HCT116 (cell line): ENCODE measurements at regions not wholly inside any gene's neighbourhood (a gene's known extent, or its start where the extent isn't known, plus 50 kb on each side); places are given as distances from the start of the nearest gene placed in this dataset.

Experiments used
- ATAC-seq: fragments of 200-7000 bp; cut with Tn5 transposase; 2 replicates; pipeline ENCODE4 v1.9.1; 2020; ENCODE audit warnings: mild to moderate bottlenecking, moderate library complexity
- BruUV-seq: library from RNA; stranded (reverse); fragments of 400-500 nt; replicated peaks from 2 replicates; lab custom pipeline; 2021; lab: Mats Ljungman, UMichigan
- CTCF ChIA-PET: fragments of 300-600 bp; sonication (Branson Sonifier 250); formaldehyde crosslinking; loops from one replicate; lab custom pipeline; 2021; ENCODE audit warnings: antibody characterized with exemption; lab: Charles Lee
- POLR2A ChIA-PET: fragments of 300-600, 350-600 bp; sonication (Branson Sonifier 250); formaldehyde crosslinking; loops from one replicate; lab custom pipeline; 2021; ENCODE audit warnings: antibody characterized with exemption; lab: Charles Lee
- RAD21 ChIA-PET, 2 experiments: fragments of 300-600 bp; sonication (Branson Sonifier 250); formaldehyde crosslinking; loops; one replicate each; lab custom pipeline; 2023; ENCODE audit warnings: low total read pairs in 2 of 2; ENCODE audit not compliant: uncharacterized antibody in 2 of 2, unreplicated experiment in 2 of 2, low non-redundant PET in 1 of 2; lab: Charles Lee
- DNase-seq: peaks from one replicate; pipeline ENCODE4 v3.0.0-alpha.2; 2010; ENCODE audit warnings: low read depth, low spot score
- H2AFZ ChIP-seq: fragments of 200-600 bp; shearing (Covaris generic), sonication (generic); 2 replicates; pipeline ENCODE4 v1.6.1; 2017; ENCODE audit warnings: low read depth, mixed run types, mixed read lengths, antibody characterized with exemption, low read length; ENCODE audit not compliant: poor library complexity, severe bottlenecking
- H3K27ac ChIP-seq: 2 replicates; pipeline ENCODE4 v1.5.1; 2012; ENCODE audit warnings: low read depth, low read length
- H3K27me3 ChIP-seq: fragments of 200-600 bp; sonication (generic); 2 replicates; pipeline ENCODE4 v1.6.1; 2016; ENCODE audit warnings: mixed run types, low read length, mixed read lengths; ENCODE audit not compliant: insufficient read depth
- H3K36me3 ChIP-seq, 2 experiments: fragments of 200-500 bp in 1 of 2; fragments of 200-600 bp in 1 of 2; sonication (Bioruptor generic) in 1 of 2; sonication (generic) in 1 of 2; 2 replicates each; pipeline versions ENCODE4 v1.5.1 to v1.6.1; 2014 to 2016; ENCODE audit warnings: low read length in 2 of 2, inconsistent platforms in 1 of 2, mixed read lengths in 1 of 2, mixed run types in 1 of 2; ENCODE audit not compliant: insufficient read depth in 2 of 2, control insufficient read depth in 1 of 2
- H3K4me1 ChIP-seq, 2 experiments: fragments of 200-600 bp in 1 of 2; sonication (generic) in 1 of 2; 2 replicates each; pipeline versions ENCODE4 v1.5.1 to v1.6.1; 2012 to 2017; ENCODE audit warnings: low read length in 2 of 2, inconsistent platforms in 1 of 2, mild to moderate bottlenecking in 1 of 2, mixed read lengths in 1 of 2, mixed run types in 1 of 2, moderate library complexity in 1 of 2; ENCODE audit not compliant: insufficient read depth in 2 of 2, control insufficient read depth in 1 of 2
- H3K4me2 ChIP-seq: fragments of 200-600 bp; sonication (generic); 2 replicates; pipeline ENCODE4 v1.6.1; 2017; ENCODE audit warnings: mixed run types, low read length, mixed read lengths
- H3K4me3 ChIP-seq, 2 experiments: fragments of 200-600 bp in 1 of 2; sonication (generic) in 1 of 2; replicated peaks in 1 of 2; 2 replicates each; pipeline ENCODE4 v1.5.1; 2011 to 2016; ENCODE audit warnings: low read length in 2 of 2, control low read depth in 1 of 2, low read depth in 1 of 2, mild to moderate bottlenecking in 1 of 2, mixed read lengths in 1 of 2, mixed run types in 1 of 2
- H3K79me2 ChIP-seq: fragments of 200-600 bp; sonication (generic); 2 replicates; pipeline ENCODE4 v1.6.1; 2017; ENCODE audit warnings: mild to moderate bottlenecking, mixed run types, low read length, moderate library complexity, mixed read lengths; ENCODE audit not compliant: insufficient read depth
- H3K9ac ChIP-seq: fragments of 200-600 bp; sonication (generic); 2 replicates; pipeline ENCODE4 v1.6.1; 2016; ENCODE audit warnings: low read length, mixed read lengths
- H3K9me2 ChIP-seq: fragments of 200-600 bp; sonication (generic), shearing (Covaris generic); 2 replicates; pipeline ENCODE4 v1.6.1; 2017; ENCODE audit warnings: mixed run types, mild to moderate bottlenecking, moderate library complexity; ENCODE audit not compliant: insufficient read depth
- H3K9me3 ChIP-seq, 2 experiments: fragments of 200-500 bp in 1 of 2; fragments of 200-600 bp in 1 of 2; sonication (Bioruptor generic) in 1 of 2; sonication (generic) in 1 of 2; 2 replicates each; pipeline ENCODE4 v1.6.1; 2014 to 2017; ENCODE audit warnings: low read length in 2 of 2, mixed read lengths in 2 of 2, inconsistent platforms in 1 of 2, low read depth in 1 of 2, mild to moderate bottlenecking in 1 of 2, mixed run types in 1 of 2, moderate library complexity in 1 of 2; ENCODE audit not compliant: control insufficient read depth in 1 of 2, insufficient read depth in 1 of 2
- H4K20me1 ChIP-seq: fragments of 200-600 bp; sonication (generic), shearing (Covaris generic); 2 replicates; pipeline ENCODE4 v1.6.1; 2017; ENCODE audit warnings: mixed run types, mild to moderate bottlenecking, moderate library complexity; ENCODE audit not compliant: insufficient read depth
- CEBPB ChIP-seq: IDR thresholded peaks from 2 replicates; pipeline ENCODE4 v1.6.1; 2012; ENCODE audit warnings: low read depth
- CTCF ChIP-seq, 3 experiments: fragments of 200-600 bp in 1 of 3; sonication (generic) in 1 of 3; IDR thresholded peaks in 2 of 3; conservative IDR thresholded peaks in 1 of 3; 2 replicates each; pipeline ENCODE4 v1.5.1; 2012 to 2017; ENCODE audit warnings: low read depth in 2 of 3, low read length in 2 of 3, antibody characterized with exemption in 1 of 3, borderline replicate concordance in 1 of 3, control low read depth in 1 of 3, mild to moderate bottlenecking in 1 of 3, mixed read lengths in 1 of 3, mixed run types in 1 of 3, moderate library complexity in 1 of 3; ENCODE audit not compliant: insufficient read depth in 1 of 3
- EGR1 ChIP-seq: IDR thresholded peaks from 2 replicates; pipeline ENCODE4 v1.6.1; 2012; ENCODE audit warnings: low read depth
- EZH2phosphoT487 ChIP-seq: fragments of 200-600 bp; IDR thresholded peaks from 2 replicates; pipeline ENCODE4 v1.6.1; 2018; ENCODE audit warnings: antibody characterized with exemption, borderline replicate concordance
- POLR2A ChIP-seq: IDR thresholded peaks from 2 replicates; pipeline ENCODE4 v1.7.0; 2011; ENCODE audit warnings: borderline replicate concordance; ENCODE audit not compliant: insufficient read depth, insufficient read length; ENCODE audit errors: extremely low read depth
- REST ChIP-seq: IDR thresholded peaks from 2 replicates; pipeline ENCODE4 v1.6.1; 2012; ENCODE audit warnings: low read depth
- SIN3A ChIP-seq: IDR thresholded peaks from 2 replicates; pipeline ENCODE4 v1.6.1; 2012; ENCODE audit warnings: low read depth
- SP1 ChIP-seq: IDR thresholded peaks from 2 replicates; pipeline ENCODE4 v1.6.1; 2012; ENCODE audit warnings: low read depth
- TCF7L2 ChIP-seq: IDR thresholded peaks from 2 replicates; pipeline ENCODE4 v1.7.0; 2011; ENCODE audit warnings: borderline replicate concordance, inconsistent platforms; ENCODE audit not compliant: insufficient read depth, insufficient read length; ENCODE audit errors: extremely low read depth
- ZNF274 ChIP-seq: fragments of 200-500 bp; sonication (Bioruptor generic); IDR thresholded peaks from 2 replicates; pipeline ENCODE4 v1.6.1; 2014; ENCODE audit warnings: mild to moderate bottlenecking, low read depth, low read length, inconsistent platforms
- intact Hi-C: fragments of 100-400 bp; cut with micrococcal nuclease; formaldehyde crosslinking; loops from 2 replicates; pipeline ENCODE4 v1.10.0; 2022

- TF ChIP-seq CEBPB (no peak), TCF7L2 (no peak), SP1 (no peak)
- H3K4me1 ChIP-seq: no peaks in the 10 kb centered on the region
- POLR2A ChIA-PET: no interaction called here
- H3K9ac ChIP-seq: no peak overlapping the region
- no peaks in the 10 kb centered on the region for H3K79me2 ChIP-seq
- DNase-seq (no peak), ATAC-seq (no peak)
- no peaks in the 10 kb centered on the region for H3K9me2 ChIP-seq
- intact Hi-C loops: loop anchor here (5.0 kb wide), 2 partner anchors 361 to 686 kb away; no protein-coding TSS in a partner anchor
- no TSS peak for BruUV-seq
- H3K4me3 ChIP-seq: no peak overlapping the region
- CTCF ChIA-PET: no interaction called here
- H3K27ac ChIP-seq: no peak overlapping the region
- no peaks in the 10 kb centered on the region for H3K9me3 ChIP-seq
- no peaks in the 10 kb centered on the region for H4K20me1 ChIP-seq
- peaks cover 24% of the 10 kb centered on the region; the same call in 1 of the 2 replicates for H3K27me3 ChIP-seq
- H2AFZ ChIP-seq: no peak overlapping the region
- H3K36me3 ChIP-seq: no peaks in the 10 kb centered on the region
- H3K4me2 ChIP-seq: no peak overlapping the region
- RAD21 ChIA-PET: no interaction called here
Measured at GRCh38 chr9:86636038-86636437, 281.8 kb upstream of the TUT7 start.

DNA sequence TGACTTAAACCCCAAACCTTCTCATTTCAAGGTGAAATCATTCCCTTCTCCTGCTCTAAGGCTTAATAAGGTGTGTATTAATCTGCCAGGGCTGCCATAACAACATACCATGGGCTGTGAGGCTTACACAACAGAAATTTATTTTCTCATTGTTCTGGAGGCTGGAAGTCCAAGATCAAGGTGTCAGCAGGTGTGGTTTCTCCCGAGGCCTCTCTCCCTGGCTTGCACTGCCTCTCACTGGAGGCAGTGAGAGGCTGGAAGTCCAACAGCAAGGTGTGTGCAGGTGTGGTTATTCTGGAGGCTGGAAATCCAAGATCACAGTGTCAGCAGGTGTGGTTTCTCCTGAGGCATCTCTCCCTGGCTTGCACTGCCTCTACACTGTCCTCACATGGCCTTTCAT lies 280.3 kb upstream of the TUT7 start:
- no peaks in the 10 kb centered on the region for H3K36me3 ChIP-seq
- DNase-seq: no peak
- no peak for ATAC-seq
- H3K9me3 ChIP-seq: no peaks in the 10 kb centered on the region
- H4K20me1 ChIP-seq: no peaks in the 10 kb centered on the region
- BruUV-seq: no TSS peak
- CTCF ChIA-PET: no interaction called here
- TF ChIP-seq ZNF274 (no peak), POLR2A (no peak), SP1 (no peak), SIN3A (no peak), REST (no peak), CTCF (IDR thresholded peaks at IDR 0.05 in 2 of 3, conservative IDR thresholded peaks at IDR 0.05 in 1 of 3; ENCODE audit: borderline replicate concordance in 1 of 3, insufficient read depth in 1 of 3, low read depth in 2 of 3, low read length in 2 of 3) (no peak), EZH2phosphoT487 (no peak), EGR1 (no peak)
- RAD21 ChIA-PET: no interaction called here
- H3K4me2 ChIP-seq: no peak overlapping the region
- H3K79me2 ChIP-seq: no peaks in the 10 kb centered on the region
- no peak overlapping the region for H3K9ac ChIP-seq
- peaks cover 24% of the 10 kb centered on the region; the same call in 1 of the 2 replicates for H3K27me3 ChIP-seq
- H2AFZ ChIP-seq: no peak overlapping the region
- no peak overlapping the region for H3K4me3 ChIP-seq
- intact Hi-C loops: no loop called here
- no peaks in the 10 kb centered on the region for H3K4me1 ChIP-seq
- H3K27ac ChIP-seq: no peak overlapping the region
- POLR2A ChIA-PET: no interaction called here
- H3K9me2 ChIP-seq: no peaks in the 10 kb centered on the region
